ENCODE measurements at regions not wholly inside any gene's neighbourhood (a gene's known extent, or its start where the extent isn't known, plus 50 kb on each side); places are given as distances from the start of the nearest gene placed in this dataset.

- TF ChIP-seq ZBTB40 (IDR thresholded peaks at IDR 0.05) (no peak), ZBTB40 (CRISPR knock-in tag; IDR thresholded peaks at IDR 0.05) (no peak), THRAP3 (IDR thresholded peaks at IDR 0.05; ENCODE audit: borderline replicate concordance) (no peak), MECOM (CRISPR knock-in tag; IDR thresholded peaks at IDR 0.05) (no peak), DPF2 (IDR thresholded peaks at IDR 0.05) (no peak), MED1 (CRISPR knock-in tag; IDR thresholded peaks at IDR 0.05; ENCODE audit: borderline replicate concordance) (no peak), SLC30A9 (CRISPR knock-in tag; IDR thresholded peaks at IDR 0.05) (no peak), JUND (IDR thresholded peaks at IDR 0.05; ENCODE audit: borderline replicate concordance, low read depth, low read length) (no peak), JUND (tag; IDR thresholded peaks at IDR 0.05; ENCODE audit: borderline replicate concordance, low read depth, low read length) (no peak), CBFB (CRISPR knock-in tag; IDR thresholded peaks at IDR 0.05) (no peak), CC2D1A (IDR thresholded peaks at IDR 0.05) (no peak), ZNF561 (CRISPR knock-in tag; conservative IDR thresholded peaks at IDR 0.05) (no peak)
- TF ChIP-seq, protein P1, sequence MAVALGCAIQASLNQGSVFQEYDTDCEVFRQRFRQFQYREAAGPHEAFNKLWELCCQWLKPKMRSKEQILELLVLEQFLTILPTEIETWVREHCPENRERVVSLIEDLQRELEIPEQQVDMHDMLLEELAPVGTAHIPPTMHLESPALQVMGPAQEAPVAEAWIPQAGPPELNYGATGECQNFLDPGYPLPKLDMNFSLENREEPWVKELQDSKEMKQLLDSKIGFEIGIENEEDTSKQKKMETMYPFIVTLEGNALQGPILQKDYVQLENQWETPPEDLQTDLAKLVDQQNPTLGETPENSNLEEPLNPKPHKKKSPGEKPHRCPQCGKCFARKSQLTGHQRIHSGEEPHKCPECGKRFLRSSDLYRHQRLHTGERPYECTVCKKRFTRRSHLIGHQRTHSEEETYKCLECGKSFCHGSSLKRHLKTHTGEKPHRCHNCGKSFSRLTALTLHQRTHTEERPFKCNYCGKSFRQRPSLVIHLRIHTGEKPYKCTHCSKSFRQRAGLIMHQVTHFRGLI (CRISPR knock-in tag; IDR thresholded peaks at IDR 0.05): no peak
- TF ChIP-seq, protein P2, sequence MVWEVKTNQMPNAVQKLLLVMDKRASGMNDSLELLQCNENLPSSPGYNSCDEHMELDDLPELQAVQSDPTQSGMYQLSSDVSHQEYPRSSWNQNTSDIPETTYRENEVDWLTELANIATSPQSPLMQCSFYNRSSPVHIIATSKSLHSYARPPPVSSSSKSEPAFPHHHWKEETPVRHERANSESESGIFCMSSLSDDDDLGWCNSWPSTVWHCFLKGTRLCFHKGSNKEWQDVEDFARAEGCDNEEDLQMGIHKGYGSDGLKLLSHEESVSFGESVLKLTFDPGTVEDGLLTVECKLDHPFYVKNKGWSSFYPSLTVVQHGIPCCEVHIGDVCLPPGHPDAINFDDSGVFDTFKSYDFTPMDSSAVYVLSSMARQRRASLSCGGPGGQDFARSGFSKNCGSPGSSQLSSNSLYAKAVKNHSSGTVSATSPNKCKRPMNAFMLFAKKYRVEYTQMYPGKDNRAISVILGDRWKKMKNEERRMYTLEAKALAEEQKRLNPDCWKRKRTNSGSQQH (CRISPR knock-in tag; IDR thresholded peaks at IDR 0.05): no peak
These were observed 245.9 kb upstream of the IGF1R start (continued) for GRCh38 chr15:98402486-98402885.
